MCF 10A (cell line): ENCODE measurements at regions not wholly inside any gene's neighbourhood (a gene's known extent, or its start where the extent isn't known, plus 50 kb on each side); places are given as distances from the start of the nearest gene placed in this dataset.
"Not testable (repeated sequence)": the region's sequence is repeated elsewhere in the genome, so short reads cannot be mapped to it uniquely, and the experiment has no call there.

Experiments used
- BruUV-seq: library from RNA; stranded (reverse); fragments of 400-500 nt; replicated peaks from 2 replicates; lab custom pipeline; 2021; lab: Mats Ljungman, UMichigan
- CTCF ChIA-PET: fragments of 300-600 bp; sonication (Branson Sonifier 250); formaldehyde crosslinking; extraction: SDS; loops from one replicate; lab custom pipeline; 2021; ENCODE audit warnings: antibody characterized with exemption, inconsistent platforms; lab: Yijun Ruan, JAX
- POLR2A ChIA-PET: fragments of 300-600, 350-650 bp; sonication (Branson Sonifier 250); formaldehyde crosslinking; extraction: SDS; loops from one replicate; lab custom pipeline; 2020; ENCODE audit warnings: antibody characterized with exemption, inconsistent platforms; lab: Yijun Ruan, JAX
- DNase-seq: peaks from one replicate; pipeline ENCODE4 v3.0.0-alpha.2; 2018; ENCODE audit not compliant: unreplicated experiment
- H3K27ac Mint-ChIP-seq: one replicate; pipeline ENCODE4 v1.8.0; 2022; ENCODE audit warnings: mild to moderate bottlenecking, low read depth, mixed read lengths; ENCODE audit not compliant: unreplicated experiment
- H3K27me3 Mint-ChIP-seq: one replicate; pipeline ENCODE4 v1.8.0; 2022; ENCODE audit warnings: mixed read lengths; ENCODE audit not compliant: insufficient read depth, unreplicated experiment
- H3K36me3 Mint-ChIP-seq: one replicate; pipeline ENCODE4 v1.8.0; 2022; ENCODE audit warnings: mild to moderate bottlenecking, moderate library complexity, mixed read lengths; ENCODE audit not compliant: insufficient read depth, unreplicated experiment
- H3K4me1 Mint-ChIP-seq: one replicate; pipeline ENCODE4 v1.8.0; 2022; ENCODE audit warnings: mixed read lengths; ENCODE audit not compliant: insufficient read depth, unreplicated experiment
- H3K4me3 Mint-ChIP-seq: one replicate; pipeline ENCODE4 v1.8.0; 2022; ENCODE audit warnings: mild to moderate bottlenecking, moderate library complexity, mixed read lengths; ENCODE audit not compliant: unreplicated experiment
- H3K9me3 Mint-ChIP-seq: one replicate; pipeline ENCODE4 v1.8.0; 2022; ENCODE audit warnings: mixed read lengths; ENCODE audit not compliant: unreplicated experiment
- intact Hi-C: fragments of 100-400 bp; cut with micrococcal nuclease; formaldehyde crosslinking; loops from 2 replicates; pipeline ENCODE4 v1.14.1; 2022
- TF ChIP-seq, protein P1 (sequence below): fragments of 200-600 bp; IDR thresholded peaks from one replicate; pipeline ENCODE4 v1.8.0; 2022; ENCODE audit warnings: antibody characterized with exemption, mild to moderate bottlenecking; ENCODE audit not compliant: unreplicated experiment

DNA sequence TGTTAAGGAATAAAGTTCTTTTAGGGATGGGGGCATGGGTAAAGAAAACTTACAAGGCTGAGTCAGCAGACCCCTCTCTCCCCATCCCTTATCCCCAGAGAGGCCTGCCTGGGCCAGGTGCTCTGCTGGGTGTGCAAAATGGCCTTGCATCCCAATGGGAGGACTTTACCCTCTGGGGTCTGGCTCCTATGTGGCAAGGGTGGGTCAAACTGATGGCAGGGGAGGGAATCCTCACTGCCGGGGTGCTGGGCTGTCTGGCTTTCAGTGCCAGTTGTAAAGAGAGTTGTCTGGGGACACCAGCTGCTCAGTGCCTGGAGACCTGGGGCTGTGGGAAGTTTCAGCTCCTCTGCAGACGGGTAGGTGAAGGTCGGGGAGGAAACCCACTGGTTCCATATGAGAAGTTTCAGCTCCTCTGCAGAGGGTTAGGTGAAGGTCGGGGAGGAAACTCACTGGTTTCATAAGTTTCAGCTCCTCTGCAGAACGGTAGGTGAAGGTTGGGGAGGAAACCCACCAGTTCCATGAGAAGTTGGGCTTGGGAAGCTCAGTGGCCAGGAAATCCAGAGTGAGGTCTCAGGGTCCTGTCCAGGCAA lies 127.2 kb upstream of the PODXL start:
- POLR2A ChIA-PET: no interaction called here
- TF ChIP-seq, protein P1, sequence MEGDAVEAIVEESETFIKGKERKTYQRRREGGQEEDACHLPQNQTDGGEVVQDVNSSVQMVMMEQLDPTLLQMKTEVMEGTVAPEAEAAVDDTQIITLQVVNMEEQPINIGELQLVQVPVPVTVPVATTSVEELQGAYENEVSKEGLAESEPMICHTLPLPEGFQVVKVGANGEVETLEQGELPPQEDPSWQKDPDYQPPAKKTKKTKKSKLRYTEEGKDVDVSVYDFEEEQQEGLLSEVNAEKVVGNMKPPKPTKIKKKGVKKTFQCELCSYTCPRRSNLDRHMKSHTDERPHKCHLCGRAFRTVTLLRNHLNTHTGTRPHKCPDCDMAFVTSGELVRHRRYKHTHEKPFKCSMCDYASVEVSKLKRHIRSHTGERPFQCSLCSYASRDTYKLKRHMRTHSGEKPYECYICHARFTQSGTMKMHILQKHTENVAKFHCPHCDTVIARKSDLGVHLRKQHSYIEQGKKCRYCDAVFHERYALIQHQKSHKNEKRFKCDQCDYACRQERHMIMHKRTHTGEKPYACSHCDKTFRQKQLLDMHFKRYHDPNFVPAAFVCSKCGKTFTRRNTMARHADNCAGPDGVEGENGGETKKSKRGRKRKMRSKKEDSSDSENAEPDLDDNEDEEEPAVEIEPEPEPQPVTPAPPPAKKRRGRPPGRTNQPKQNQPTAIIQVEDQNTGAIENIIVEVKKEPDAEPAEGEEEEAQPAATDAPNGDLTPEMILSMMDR: no peak
- Mint-ChIP-seq H3K36me3 (no peaks in the 10 kb centered on the region), H3K27ac (no peak overlapping the region), H3K4me1 (no peaks in the 10 kb centered on the region), H3K9me3 (peaks cover 7% of the 10 kb centered on the region), H3K4me3 (no peak overlapping the region), H3K27me3 (peaks cover 64% of the 10 kb centered on the region)
- CTCF ChIA-PET: interaction anchor here (1.0 to 1.3 kb wide), 2 partner anchors 176 to 897 kb away, joined by 3 to 4 read pairs; no protein-coding TSS in a partner anchor
- DNase-seq: no peak
- intact Hi-C loops: no loop called here
- no TSS peak for BruUV-seq

DNA sequence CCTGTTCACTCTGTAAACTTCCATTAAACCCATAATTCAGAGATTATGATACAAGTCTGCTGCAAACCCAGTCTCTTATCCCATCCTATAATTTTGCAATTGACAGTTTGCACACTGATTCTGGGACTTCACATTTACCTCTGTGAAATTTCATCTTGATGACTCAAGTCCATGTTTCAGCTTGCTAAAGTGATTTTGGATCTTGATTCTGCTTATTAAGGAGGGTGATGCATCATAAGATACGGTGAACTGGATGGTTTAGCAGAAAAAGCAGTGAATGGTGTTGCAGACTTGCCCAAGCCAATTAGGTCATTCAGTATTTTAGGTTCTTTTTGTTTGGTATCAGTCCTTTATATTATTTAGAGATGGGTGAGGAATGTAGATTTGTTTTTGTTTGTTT lies 125.5 kb upstream of the PODXL start:
- Mint-ChIP-seq H3K9me3 (peaks cover 7% of the 10 kb centered on the region), H3K4me1 (no peaks in the 10 kb centered on the region), H3K4me3 (no peak overlapping the region), H3K27ac (no peak overlapping the region), H3K36me3 (no peaks in the 10 kb centered on the region), H3K27me3 (peaks cover 59% of the 10 kb centered on the region)
- DNase-seq: no peak
- CTCF ChIA-PET: interaction anchor here (0.6 to 2.6 kb wide), 4 partner anchors 9 to 898 kb away, joined by 3 to 11 read pairs (median 4); no protein-coding TSS in a partner anchor
- POLR2A ChIA-PET: no interaction called here
- intact Hi-C loops: no loop called here
- no TSS peak for BruUV-seq
- TF ChIP-seq, protein P1: no peak

DNA sequence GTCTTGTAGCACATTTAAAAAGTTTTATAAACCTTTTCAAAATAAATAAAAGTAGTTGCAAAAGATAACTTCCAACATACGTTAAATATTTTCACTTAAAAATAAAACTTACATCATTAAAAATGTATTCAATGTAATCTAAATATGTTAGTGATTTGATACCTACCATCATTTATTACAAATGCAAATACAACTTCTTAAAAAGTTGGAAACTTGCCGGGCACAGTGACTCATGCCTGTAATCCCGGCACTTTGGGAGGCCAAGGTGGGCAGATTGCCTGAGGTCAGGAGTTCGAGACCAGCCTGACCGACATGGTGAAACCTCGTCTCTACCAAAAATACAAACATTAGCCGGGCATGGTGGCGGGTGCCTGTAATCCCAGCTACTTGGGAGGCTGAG lies 122.6 kb upstream of the PODXL start:
- H3K4me1 Mint-ChIP-seq, H3K36me3 Mint-ChIP-seq, H3K9me3 Mint-ChIP-seq, H3K4me3 Mint-ChIP-seq, BruUV-seq, intact Hi-C loops, H3K27ac Mint-ChIP-seq: not testable (repeated sequence)
- ChIA-PET CTCF (interaction anchor here (1.2 kb wide), 1 partner anchor 10 kb away, joined by 3 read pairs; no protein-coding TSS in a partner anchor), POLR2A (interaction anchor here (0.6 kb wide), 1 partner anchor 64 kb away, joined by 3 read pairs; no protein-coding TSS in a partner anchor)
- peaks cover 55% of the 10 kb centered on the region for H3K27me3 Mint-ChIP-seq
- DNase-seq: peak; percentile 31

DNA sequence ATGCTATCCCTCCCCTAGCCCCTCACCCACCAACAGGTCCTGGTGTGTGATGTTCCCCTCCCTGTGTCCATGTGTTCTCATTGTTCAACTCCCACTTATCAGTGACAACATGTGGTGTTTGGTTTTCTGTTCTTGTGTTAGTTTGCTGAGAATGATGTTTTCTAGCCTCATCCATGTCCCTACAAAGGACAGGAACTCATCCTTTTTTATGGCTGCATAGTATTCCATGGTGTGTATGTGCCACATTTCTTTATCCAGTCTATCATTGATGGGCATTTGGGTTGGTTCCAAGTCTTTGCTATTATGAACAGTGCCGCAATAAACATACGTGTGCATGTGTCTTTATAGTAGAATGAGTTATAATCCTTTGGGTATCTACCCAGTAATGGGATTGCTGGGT lies 120.4 kb upstream of the PODXL start:
- H3K4me3 Mint-ChIP-seq, CTCF ChIA-PET, DNase-seq, H3K27ac Mint-ChIP-seq, H3K36me3 Mint-ChIP-seq, POLR2A ChIA-PET, H3K4me1 Mint-ChIP-seq, intact Hi-C loops, H3K9me3 Mint-ChIP-seq, BruUV-seq: not testable (repeated sequence)
- H3K27me3 Mint-ChIP-seq: peaks cover 72% of the 10 kb centered on the region

DNA sequence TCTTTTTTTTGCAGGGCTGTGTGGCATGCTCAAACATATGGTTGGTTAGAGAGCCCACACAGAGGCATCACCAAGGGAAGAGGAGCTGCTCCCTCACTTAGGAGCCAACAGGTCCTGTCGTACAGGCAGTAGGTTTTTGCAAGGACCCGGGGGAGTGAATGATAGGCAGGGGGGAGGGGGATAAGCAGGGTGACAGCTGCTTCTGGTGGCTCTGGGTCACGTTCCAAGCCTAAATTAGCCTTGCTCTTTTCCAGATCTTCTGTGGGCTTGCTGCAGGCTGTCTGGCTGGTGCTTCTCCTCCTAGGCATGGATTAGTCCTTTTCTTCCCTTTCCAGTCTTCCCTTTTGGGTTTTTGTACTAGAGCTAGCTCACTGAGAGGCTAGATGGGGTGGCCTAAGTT lies 117.7 kb upstream of the PODXL start:
- ChIA-PET CTCF (interaction anchor here (0.6 to 1.0 kb wide), 2 partner anchors 13 to 14 kb away, joined by 3 read pairs; no protein-coding TSS in a partner anchor), POLR2A (no interaction called here)
- H3K36me3 Mint-ChIP-seq: no peaks in the 10 kb centered on the region
- no peaks in the 10 kb centered on the region for H3K4me1 Mint-ChIP-seq
- peaks cover 81% of the 10 kb centered on the region for H3K27me3 Mint-ChIP-seq
- no peak overlapping the region for H3K4me3 Mint-ChIP-seq
- TF ChIP-seq, protein P1: no peak
- no peak overlapping the region for H3K27ac Mint-ChIP-seq
- DNase-seq: no peak
- H3K9me3 Mint-ChIP-seq: no peaks in the 10 kb centered on the region
- no TSS peak for BruUV-seq
- intact Hi-C loops: no loop called here
